ENCODE measurements at regions not wholly inside any gene's neighbourhood (a gene's known extent, or its start where the extent isn't known, plus 50 kb on each side); places are given as distances from the start of the nearest gene placed in this dataset.

- no peaks in the 10 kb centered on the region for H3K4me1 ChIP-seq (ENCODE audit: control insufficient read depth, insufficient read depth, low read length)
- ChIA-PET POLR2A (no interaction called here), CTCF (interaction anchor here (1.0 to 1.6 kb wide), 4 partner anchors 12 to 25 kb away, joined by 3 to 5 read pairs (median 4); no protein-coding TSS in a partner anchor)
- no peaks in the 10 kb centered on the region for H3K9me3 ChIP-seq (ENCODE audit: control insufficient read depth, insufficient read depth, low read depth, low read length)
- H3K36me3 ChIP-seq (ENCODE audit: control insufficient read depth in 2 of 2, insufficient read depth in 1 of 2, low read length in 2 of 2): no peaks in the 10 kb centered on the region
- H3K4me3 ChIP-seq (ENCODE audit: low read depth, low read length): no peak overlapping the region
- no peak overlapping the region for H3K27ac ChIP-seq (ENCODE audit: extremely low read depth, low read depth, low read length)
- TF ChIP-seq ZNF184 (tag by site-specific recombination; IDR thresholded peaks at IDR 0.05) (no peak), ZFP3 (tag by site-specific recombination; IDR thresholded peaks at IDR 0.05; ENCODE audit: low read depth) (no peak)
Measured at GRCh38 chr7:80359476-80359875, 152.4 kb downstream of the GNAT3 start.

DNA sequence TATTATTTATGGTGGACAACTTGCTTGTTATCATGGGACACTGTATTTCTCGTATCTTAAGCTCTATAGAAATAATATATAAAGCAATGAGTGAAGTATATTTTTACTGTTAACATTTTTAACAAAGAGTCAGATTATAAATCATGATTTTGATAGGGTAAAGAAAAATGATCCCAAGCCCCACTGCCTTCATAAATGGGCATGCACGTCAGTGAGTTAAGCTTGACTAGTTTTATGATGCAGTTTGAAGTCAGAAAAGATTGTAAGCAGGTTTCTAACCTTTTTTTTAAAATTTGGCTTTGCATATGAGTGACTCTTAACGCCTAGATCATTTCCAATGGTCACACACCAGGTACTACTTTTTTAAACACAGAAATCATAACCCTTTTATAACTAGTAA lies 152.8 kb downstream of the GNAT3 start:
- ChIA-PET CTCF (interaction anchor here (0.6 to 1.6 kb wide), 5 partner anchors 12 to 194 kb away, joined by 3 to 5 read pairs (median 4); no protein-coding TSS in a partner anchor), POLR2A (no interaction called here)
- TF ChIP-seq ZEB2 (tag by site-specific recombination; IDR thresholded peaks at IDR 0.05) (no peak), ZNF24 (tag by site-specific recombination; IDR thresholded peaks at IDR 0.05) (no peak), GLIS2 (tag by site-specific recombination; IDR thresholded peaks at IDR 0.05) (no peak), KLF1 (tag by site-specific recombination; IDR thresholded peaks at IDR 0.05) (no peak), ZNF580 (tag by site-specific recombination; IDR thresholded peaks at IDR 0.05) (no peak), ZNF610 (tag by site-specific recombination; IDR thresholded peaks at IDR 0.05; ENCODE audit: borderline replicate concordance) (no peak), FEZF1 (tag by site-specific recombination; IDR thresholded peaks at IDR 0.05) (no peak), YY1 (tag by site-specific recombination; IDR thresholded peaks at IDR 0.05) (no peak), KLF16 (tag by site-specific recombination; IDR thresholded peaks at IDR 0.05) (no peak), MZF1 (tag by site-specific recombination; IDR thresholded peaks at IDR 0.05; ENCODE audit: borderline replicate concordance) (no peak)
- TF ChIP-seq, protein P1, sequence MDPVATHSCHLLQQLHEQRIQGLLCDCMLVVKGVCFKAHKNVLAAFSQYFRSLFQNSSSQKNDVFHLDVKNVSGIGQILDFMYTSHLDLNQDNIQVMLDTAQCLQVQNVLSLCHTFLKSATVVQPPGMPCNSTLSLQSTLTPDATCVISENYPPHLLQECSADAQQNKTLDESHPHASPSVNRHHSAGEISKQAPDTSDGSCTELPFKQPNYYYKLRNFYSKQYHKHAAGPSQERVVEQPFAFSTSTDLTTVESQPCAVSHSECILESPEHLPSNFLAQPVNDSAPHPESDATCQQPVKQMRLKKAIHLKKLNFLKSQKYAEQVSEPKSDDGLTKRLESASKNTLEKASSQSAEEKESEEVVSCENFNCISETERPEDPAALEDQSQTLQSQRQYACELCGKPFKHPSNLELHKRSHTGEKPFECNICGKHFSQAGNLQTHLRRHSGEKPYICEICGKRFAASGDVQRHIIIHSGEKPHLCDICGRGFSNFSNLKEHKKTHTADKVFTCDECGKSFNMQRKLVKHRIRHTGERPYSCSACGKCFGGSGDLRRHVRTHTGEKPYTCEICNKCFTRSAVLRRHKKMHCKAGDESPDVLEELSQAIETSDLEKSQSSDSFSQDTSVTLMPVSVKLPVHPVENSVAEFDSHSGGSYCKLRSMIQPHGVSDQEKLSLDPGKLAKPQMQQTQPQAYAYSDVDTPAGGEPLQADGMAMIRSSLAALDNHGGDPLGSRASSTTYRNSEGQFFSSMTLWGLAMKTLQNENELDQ (tag by site-specific recombination; IDR thresholded peaks at IDR 0.05; ENCODE audit: low read depth): no peak
- TF ChIP-seq, protein P2, sequence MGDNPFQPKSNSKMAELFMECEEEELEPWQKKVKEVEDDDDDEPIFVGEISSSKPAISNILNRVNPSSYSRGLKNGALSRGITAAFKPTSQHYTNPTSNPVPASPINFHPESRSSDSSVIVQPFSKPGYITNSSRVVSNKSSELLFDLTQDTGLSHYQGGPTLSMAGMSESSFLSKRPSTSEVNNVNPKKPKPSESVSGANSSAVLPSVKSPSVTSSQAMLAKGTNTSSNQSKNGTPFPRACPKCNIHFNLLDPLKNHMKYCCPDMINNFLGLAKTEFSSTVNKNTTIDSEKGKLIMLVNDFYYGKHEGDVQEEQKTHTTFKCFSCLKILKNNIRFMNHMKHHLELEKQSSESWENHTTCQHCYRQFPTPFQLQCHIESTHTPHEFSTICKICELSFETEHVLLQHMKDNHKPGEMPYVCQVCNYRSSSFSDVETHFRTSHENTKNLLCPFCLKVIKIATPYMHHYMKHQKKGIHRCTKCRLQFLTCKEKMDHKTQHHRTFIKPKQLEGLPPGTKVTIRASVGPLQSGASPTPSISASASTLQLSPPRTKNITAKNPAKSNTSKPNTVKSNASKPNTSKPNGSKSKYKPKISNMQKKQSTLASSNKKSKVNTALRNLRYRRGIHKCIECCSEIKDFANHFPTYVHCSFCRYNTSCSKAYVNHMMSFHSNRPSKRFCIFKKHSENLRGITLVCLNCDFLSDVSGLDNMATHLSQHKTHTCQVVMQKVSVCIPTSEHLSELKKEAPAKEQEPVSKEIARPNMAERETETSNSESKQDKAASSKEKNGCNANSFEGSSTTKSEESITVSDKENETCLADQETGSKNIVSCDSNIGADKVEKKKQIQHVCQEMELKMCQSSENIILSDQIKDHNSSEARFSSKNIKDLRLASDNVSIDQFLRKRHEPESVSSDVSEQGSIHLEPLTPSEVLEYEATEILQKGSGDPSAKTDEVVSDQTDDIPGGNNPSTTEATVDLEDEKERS (tag by site-specific recombination; IDR thresholded peaks at IDR 0.05): no peak
- TF ChIP-seq, protein P3, sequence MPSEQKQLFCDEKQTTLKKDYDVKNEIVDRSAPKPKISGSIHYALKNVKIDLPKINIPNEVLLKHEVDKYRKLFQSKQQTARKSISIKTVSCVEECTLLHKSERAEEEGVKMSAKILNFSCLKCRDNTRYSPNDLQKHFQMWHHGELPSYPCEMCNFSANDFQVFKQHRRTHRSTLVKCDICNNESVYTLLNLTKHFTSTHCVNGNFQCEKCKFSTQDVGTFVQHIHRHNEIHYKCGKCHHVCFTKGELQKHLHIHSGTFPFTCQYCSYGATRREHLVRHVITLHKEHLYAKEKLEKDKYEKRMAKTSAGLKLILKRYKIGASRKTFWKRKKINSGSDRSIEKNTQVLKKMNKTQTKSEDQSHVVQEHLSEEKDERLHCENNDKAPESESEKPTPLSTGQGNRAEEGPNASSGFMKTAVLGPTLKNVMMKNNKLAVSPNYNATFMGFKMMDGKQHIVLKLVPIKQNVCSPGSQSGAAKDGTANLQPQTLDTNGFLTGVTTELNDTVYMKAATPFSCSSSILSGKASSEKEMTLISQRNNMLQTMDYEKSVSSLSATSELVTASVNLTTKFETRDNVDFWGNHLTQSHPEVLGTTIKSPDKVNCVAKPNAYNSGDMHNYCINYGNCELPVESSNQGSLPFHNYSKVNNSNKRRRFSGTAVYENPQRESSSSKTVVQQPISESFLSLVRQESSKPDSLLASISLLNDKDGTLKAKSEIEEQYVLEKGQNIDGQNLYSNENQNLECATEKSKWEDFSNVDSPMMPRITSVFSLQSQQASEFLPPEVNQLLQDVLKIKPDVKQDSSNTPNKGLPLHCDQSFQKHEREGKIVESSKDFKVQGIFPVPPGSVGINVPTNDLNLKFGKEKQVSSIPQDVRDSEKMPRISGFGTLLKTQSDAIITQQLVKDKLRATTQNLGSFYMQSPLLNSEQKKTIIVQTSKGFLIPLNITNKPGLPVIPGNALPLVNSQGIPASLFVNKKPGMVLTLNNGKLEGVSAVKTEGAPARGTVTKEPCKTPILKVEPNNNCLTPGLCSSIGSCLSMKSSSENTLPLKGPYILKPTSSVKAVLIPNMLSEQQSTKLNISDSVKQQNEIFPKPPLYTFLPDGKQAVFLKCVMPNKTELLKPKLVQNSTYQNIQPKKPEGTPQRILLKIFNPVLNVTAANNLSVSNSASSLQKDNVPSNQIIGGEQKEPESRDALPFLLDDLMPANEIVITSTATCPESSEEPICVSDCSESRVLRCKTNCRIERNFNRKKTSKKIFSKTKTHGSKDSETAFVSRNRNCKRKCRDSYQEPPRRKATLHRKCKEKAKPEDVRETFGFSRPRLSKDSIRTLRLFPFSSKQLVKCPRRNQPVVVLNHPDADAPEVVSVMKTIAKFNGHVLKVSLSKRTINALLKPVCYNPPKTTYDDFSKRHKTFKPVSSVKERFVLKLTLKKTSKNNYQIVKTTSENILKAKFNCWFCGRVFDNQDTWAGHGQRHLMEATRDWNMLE (tag by site-specific recombination; conservative IDR thresholded peaks at IDR 0.05; ENCODE audit: low read depth): no peak
- TF ChIP-seq, protein P4, sequence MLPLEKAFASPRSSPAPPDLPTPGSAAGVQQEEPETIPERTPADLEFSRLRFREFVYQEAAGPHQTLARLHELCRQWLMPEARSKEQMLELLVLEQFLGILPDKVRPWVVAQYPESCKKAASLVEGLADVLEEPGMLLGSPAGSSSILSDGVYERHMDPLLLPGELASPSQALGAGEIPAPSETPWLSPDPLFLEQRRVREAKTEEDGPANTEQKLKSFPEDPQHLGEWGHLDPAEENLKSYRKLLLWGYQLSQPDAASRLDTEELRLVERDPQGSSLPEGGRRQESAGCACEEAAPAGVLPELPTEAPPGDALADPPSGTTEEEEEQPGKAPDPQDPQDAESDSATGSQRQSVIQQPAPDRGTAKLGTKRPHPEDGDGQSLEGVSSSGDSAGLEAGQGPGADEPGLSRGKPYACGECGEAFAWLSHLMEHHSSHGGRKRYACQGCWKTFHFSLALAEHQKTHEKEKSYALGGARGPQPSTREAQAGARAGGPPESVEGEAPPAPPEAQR (tag by site-specific recombination; IDR thresholded peaks at IDR 0.05): no peak
- H3K27ac ChIP-seq (ENCODE audit: extremely low read depth, low read depth, low read length): no peak overlapping the region
- H3K4me3 ChIP-seq (ENCODE audit: low read depth, low read length): no peak overlapping the region
- no peaks in the 10 kb centered on the region for H3K4me1 ChIP-seq (ENCODE audit: control insufficient read depth, insufficient read depth, low read length)
- no peaks in the 10 kb centered on the region for H3K36me3 ChIP-seq (ENCODE audit: control insufficient read depth in 2 of 2, insufficient read depth in 1 of 2, low read length in 2 of 2)
- no peaks in the 10 kb centered on the region for H3K9me3 ChIP-seq (ENCODE audit: control insufficient read depth, insufficient read depth, low read depth, low read length)

Data from HEK293 (cell line).